Embryonic facial prominence (tissue), 1 donor: ENCODE measurements at regions not wholly inside any gene's neighbourhood (a gene's known extent, or its start where the extent isn't known, plus 50 kb on each side); places are given as distances from the start of the nearest gene placed in this dataset.
"Not testable (repeated sequence)": the region's sequence is repeated elsewhere in the genome, so short reads cannot be mapped to it uniquely, and the experiment has no call there.

Experiments used
- DNase-seq: peaks from one replicate; pipeline ENCODE4 v3.0.0-alpha.2; 2016; ENCODE audit errors: extremely low spot score

DNA sequence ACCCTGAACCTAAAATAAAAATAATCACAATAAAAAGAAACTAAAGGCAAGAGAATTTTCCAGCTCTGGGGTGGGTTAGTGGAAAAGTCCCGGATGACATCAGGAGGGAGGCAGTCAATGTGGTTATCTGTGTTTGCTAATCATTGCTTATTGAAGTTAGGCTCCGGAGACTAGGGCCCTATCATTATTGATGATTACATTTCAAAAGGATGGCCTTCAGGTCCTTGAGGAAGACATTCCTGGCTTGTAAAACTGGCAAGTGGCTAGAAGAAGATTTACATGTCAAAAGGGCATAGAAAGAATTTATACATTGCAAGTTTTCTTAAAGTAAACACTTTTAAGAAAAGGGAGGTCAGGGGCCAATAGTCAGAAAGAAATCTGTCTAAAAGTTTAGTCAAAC is 123.4 kb downstream of the POSTN start:
- DNase-seq: no peak

DNA sequence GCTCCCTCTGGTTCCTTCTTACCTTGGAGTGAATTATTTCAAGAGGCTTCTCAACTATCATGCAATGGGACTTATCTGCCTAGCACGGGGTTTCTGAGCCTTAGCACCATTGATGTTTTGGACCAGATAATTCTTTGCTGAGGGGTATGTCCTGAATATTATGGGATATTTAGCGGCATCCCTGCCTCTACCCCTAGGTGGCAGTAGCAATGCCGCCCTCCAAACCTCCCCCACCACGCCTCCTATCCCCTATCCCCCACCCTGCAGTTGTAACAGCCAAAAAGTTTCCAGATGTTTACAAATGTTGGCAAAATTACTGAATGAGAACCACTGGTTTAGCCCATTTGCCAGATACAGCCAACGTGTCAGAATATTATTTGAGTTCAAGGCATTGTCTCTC is 125.5 kb downstream of the POSTN start:
- no peak for DNase-seq

DNA sequence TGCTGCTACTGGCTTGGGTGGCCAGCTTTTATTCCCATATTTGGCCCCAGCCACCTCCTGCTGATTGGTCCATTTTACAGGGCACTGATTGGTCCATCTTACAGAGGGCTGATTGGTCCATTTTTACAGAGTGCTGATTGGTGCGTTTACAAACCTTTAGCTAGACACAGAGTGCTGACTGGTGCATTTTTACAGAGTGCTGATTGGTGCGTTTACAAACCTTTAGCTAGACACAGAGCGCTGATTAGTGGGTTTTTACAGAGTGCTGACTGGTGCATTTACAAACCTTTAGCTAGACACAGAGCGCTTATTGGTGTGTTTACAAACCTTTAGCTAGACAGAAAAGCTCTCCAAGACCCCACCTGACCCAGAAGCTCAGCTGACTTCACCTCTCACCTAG is 126.3 kb downstream of the POSTN start:
- DNase-seq: not testable (repeated sequence)

DNA sequence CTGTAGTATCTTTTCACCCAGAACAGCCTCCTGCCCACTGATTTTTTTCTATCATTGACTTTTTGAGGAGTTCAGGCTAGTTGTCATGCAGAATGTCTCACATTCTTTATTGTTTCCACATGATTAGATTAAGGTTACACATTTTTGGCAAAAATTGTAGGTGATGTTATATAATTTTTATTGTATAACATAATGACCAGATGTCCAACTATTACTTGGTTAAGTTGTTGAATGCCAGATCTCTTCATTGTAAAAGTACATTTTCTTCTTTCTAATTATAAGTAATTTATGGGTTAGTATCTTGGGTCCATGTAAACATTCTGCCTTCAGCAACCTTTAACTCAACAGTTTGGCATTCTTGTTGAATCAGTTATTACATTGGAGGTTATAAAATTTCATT is 138.4 kb downstream of the POSTN start:
- no peak for DNase-seq

DNA sequence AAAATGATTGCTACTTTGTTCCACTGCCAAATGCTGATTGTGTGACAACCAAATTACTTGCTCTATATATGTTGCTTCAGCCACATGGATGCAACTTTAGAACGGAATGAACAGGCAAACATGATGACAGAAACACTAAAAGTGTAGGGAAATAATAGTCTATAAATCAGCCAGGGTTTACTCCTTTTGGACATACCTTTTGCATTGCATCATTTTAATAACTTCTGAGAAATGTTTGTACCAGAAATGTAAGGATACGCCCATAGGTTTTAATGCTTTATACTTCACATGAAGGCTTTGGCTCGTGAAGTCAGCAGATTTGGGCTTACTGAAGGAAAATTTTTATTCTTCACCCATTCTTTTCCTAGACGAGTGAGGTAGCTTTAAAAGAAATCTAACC is 141.0 kb downstream of the POSTN start:
- DNase-seq: no peak

DNA sequence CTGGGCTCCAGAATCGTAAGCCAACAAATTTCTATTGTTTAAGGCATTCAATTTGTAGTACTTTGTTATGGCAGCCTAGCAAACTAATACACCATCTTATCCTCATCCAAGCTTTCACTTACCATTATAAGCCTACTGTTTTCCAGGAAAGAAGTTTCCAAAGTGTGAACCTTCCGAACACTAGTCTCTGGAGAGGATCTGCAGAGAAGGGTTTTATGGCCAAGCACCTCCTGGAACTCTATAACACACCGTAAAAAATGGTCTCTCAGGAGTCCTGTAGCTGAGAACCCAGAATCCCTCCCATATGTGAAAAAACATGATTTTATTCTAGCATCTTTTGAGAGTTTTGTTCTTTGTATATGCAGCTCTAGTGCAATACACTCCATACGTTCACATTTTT is 142.1 kb downstream of the POSTN start:
- DNase-seq: no peak

DNA sequence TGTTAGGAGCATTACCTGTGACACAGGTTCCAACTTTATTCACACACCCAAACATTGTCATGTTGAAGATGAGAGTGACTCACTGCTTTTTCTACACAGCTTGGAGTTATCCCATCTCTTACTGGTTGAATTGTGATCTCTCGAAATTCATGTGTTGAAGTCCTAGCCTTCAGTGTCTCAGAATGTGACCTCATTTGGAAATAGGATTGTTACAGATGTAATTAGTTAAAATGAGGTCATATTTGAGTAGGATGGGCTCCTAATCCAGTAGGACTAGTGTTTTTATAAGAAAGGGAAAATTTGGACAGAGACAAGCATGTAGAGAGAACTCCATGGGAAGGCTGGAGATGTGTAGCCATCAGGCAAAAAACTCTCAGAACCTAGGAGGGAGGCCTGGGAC is 142.5 kb downstream of the POSTN start:
- DNase-seq: no peak

DNA sequence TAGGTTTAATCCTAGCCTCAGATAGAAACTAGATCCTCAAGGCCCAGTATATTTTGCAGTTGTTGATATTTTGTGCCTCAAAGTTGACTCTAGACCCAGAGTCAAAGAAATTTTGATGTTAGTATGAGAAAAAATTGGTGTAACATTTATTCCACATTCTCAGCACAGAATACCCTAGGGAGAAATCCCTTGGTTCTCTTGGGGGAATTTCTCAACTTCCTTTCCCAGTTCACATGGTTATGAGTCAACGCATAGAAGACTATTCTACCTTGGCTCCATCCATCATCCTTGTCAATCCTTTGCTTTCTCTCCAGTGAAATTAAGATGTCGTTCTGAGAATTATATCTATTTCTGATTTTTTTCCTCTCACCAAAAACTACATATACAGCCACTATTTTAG is 145.3 kb downstream of the POSTN start:
- DNase-seq: no peak

DNA sequence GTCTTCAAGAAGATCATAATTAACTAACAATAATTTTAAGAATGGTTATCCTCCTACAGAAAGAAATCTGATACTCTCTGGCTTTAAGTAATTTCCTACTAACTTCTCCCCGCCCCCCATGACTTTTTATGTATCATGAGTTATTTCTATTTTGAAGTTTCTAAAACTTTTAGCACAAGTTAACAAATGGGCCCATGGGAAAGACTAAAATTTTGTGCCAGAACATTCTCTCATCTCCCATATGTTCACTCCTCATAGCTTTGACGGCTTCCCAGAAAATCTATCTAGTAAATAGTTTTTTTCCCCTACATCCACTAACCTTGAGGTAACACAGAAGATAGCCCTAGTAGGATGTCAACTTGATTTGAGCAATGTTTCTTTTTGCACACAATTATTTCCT is 148.3 kb downstream of the POSTN start:
- no peak for DNase-seq

DNA sequence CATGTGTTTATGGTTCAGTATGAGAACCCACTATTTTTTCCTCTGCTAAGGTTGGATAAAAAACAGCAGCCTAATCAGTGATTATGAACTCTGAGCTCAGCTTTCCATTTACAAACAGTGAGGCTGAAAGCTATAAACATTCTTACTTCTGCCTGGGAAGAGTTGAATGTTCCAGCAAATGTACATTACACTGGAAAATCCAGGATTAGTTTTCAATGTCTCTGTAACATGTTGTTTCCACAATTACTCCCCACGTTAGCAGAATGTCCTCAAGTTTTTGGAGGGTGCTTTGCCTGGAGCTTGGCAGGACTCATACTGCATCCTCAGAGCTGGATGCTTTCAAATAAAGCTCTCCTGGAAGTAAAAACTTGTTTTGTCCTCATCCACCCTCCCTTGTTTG is 150.4 kb downstream of the POSTN start:
- DNase-seq: peak; percentile 37

DNA sequence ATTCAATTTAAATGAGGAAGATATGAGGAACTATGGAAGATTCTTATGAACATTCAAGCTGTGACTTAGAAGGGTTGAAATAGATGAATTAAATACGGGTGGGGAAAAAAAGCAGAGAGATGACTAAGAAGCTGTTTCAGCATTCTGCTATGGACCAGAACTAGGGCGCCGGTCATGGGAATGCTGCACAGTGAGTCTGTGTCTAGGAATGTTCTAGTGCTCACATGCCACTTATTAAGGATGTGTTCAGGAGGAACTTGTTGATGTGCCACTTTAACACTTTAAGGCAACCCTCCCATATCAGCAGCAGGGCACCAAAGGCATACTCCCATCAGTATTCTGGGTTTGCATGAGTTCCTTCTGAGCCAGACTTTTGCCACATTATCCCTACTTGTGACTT is 152.1 kb downstream of the POSTN start:
- DNase-seq: no peak

DNA sequence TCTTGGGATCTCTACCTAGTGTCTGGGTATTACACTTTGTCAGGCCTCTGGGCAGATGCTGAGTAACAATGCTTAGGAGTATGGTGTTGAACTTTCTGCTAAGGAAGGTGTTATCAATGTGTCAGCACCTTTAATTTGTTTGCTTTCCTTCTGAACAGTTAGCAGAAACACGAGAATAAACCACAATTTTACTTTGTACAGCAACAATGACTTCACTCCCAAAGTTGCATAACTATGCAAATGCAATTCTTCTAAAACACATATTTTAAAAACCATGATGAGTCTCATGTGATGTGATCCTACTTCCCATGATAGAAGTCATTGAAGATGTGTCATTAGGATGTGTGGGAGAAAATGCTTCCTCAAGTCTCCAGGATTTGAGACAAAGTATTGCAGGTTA is 155.0 kb downstream of the POSTN start:
- DNase-seq: no peak

DNA sequence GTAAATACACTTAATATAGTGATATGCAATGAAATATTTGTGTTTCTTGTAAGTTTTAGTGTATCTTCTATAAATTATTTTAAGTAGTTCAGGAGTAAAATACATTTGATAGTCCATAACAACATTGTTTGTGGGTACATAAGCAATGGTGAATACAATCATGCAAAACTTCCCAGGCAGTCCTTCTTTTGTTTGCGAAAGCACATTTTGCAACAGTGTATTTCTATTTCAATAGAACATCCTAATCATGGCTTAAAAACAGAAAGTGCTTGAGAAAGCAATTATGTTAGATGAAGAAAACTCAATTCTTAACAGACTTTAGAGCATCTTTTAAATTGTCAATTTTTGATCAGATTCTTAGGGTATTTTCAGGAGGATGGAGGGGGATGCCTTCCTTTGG is 155.6 kb downstream of the POSTN start:
- no peak for DNase-seq

DNA sequence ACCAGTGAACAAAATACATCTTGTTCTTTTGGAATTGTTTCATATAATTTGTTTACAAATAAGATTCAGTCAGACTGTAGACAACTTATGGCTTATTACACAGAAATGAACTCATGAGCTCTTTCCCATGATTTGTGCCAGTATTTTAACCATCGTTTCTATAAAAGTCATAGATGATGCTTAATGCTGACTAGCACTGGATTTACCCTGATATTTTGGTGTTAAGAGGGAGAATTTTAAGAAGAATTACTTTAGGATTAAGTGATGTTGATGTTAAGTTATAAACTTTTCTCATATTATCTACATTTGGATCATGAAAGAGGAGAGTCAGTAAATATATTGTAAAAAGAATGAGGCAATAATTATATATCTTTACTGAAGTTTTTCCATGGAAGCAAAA is 162.7 kb downstream of the POSTN start:
- DNase-seq: no peak

DNA sequence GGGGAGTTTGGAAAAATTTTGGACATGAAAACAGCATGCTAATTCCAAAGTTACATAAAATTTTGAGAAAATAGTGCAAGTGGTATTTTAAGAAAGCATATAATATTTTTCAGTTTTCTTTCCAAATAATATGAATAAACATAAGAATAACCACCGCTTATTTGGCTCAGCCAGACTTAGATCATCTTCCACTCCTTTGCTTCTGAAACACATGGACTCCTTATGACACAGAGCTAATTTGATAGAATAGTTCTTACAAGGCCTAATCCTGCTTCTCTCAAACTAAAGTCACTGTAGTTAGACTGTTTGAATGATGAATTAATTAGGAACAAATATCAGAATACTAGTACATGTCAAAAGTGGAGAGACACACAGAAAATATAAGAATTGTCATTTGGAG is 165.5 kb downstream of the POSTN start:
- no peak for DNase-seq

DNA sequence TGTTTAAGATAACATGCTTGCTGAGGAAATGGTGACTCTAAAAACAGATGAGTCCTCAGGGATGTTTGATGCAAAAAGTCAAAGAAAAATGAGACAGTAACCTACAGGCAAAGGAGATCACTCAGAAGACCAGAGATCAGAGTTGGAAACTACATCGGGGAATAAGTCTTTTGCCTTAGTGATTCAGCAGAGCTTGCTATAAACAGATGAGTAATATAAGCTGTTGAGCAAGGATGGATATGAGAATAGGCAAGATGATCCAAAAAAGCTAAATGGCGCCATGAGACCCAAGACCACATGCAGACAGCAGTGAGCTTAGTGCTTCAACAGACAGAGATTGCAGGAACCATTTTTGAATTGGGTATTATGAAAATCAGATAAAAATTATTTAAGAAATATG is 168.6 kb downstream of the POSTN start:
- DNase-seq: no peak

DNA sequence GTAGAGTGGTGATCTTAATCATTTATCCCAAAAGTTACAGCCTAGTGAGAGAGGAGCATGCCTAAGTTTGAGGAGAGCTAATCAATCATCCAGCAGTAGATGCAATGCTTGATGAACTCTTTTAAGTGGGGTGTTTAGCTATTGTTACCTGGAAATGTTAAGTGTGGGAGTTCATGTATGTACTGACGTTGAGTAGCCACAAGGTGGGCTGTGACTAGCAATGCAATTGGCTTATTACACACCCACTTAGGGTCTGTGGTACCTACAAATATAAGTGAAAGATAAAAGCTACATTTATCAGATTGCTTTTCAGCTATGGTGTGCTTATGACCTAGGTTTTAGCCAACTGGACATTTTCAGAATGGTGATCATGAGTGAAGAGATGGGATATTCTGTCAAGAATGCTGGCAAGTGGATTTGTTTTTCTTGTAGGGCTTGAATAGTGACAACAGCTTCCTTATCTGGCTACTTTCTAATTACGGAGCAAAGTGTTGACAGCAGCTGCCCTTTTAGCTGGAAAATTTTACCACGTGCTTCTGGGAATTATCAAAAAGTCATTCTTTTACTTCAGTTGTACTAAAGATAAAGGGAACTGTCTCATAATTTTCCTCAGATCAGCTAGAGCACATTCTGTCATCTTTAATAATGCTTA is 170.6 kb downstream of the POSTN start:
- no peak for DNase-seq

DNA sequence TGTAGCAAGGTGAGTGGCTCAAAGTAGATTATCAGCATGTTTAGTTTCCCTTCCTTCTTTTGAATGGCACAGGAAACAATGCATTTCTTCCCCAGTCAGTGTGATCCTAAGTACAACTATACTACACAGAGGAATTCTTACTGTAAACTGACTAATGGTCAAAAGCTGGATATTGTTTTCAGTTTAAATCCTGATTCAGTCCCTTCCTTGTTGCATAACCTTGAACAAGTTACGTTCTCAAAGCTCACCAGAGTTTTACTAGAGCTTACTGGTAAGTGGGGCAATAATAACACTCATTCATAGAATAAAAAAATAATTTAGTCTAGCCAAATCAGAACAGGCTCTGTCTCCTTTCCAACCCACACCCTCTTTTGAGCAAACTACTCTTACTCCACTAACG is 180.1 kb downstream of the POSTN start:
- DNase-seq: no peak

DNA sequence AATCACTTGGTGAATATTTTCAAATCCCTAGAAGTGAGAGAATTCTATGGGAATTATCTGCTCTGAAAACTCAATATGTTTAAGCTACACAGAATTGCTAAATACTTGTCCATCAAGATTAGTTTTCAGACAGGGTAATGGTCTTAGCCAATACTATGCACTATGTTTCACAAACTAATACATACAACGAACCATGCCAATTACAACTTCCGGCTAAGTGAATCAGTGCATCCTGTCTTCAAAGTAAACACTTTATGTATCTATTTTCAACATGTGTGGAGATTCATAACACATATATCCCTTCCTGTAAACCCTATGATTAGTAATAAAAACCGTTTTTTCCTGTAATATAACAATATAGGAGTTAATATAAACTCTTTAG is 181.5 kb downstream of the POSTN start:
- DNase-seq: no peak

DNA sequence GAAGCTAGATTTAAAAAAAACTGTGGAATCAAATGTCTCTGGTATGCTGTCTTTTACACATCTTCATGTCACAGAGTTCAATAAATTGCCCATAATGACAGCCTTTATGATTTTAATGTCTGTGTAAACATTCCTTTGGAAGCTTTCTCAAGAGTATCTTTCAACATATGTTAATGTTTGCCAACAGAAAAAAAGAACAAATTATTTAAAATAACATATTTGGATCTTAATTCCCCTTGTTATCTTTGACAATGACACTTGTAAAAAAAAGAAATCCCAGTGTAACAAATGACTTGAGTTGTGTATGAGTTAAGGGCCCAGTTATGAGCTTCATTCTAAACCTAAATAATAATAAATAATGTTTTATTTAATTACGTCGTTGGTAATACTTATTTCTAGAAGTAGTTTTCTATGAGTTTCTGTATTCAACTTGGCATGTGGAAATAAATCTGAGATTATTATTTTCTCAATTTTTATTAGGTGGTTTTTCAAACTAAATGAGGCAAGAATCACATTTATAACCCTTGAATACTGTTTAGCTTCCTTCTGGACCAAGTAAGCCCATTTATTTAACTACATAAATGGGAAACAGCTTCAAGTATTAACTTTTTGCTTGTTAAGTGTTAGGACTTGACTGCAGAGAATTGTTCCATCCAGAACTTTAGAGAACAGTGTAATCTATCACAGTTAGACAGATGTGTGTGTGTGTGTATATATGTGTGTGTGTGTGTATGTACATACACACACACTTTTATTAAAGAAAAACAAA is 182.1 kb downstream of the POSTN start:
- no peak for DNase-seq

DNA sequence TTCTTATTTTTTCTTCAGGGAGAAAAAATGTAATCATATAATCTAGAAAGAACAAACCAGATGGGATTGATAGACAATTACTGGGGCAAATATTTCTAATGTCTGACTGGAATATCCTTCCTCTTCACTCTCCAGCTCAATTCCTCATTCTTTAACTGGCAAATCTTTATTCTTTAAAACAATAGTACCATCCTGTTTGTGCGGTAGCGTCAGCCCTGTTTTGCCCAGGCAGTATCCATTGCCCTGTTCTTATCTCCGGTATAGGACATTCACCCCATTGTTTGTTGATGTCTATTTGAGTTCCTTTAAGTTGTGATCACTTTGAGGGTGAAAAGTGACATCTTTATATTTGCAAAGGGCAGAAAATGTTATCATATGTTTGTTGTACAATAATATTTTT is 185.4 kb downstream of the POSTN start:
- DNase-seq: no peak

DNA sequence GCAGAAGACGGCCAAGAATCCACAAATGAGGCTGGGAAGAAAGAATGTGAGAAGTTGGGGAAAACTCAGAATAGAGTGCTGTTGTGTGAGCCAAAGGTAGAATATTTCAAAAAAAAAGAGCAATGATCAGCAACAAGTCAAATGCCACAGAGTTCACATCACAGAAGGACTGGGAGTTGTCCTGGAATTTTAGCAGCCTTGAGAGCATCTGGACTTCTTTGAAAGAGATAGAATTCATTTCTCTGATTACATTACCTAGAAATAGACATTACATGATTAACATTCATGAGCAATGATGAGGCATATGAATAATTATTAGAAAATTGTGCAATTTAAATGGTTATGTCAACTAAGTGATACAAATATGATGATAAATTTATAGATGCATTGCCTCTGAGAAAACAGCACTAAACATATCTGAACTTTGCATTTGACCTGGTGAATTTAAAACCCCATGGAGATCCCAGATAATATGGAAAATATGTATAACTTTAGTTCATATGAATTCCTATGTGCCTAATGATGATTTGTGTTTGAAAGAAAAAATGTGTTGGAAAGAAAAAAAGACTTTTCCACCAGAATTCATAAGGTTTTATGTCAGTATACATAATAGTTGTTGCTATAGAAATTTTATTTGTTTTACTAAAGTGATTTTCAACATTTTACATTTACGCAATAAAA is 186.2 kb downstream of the POSTN start:
- DNase-seq: peak; percentile 6

DNA sequence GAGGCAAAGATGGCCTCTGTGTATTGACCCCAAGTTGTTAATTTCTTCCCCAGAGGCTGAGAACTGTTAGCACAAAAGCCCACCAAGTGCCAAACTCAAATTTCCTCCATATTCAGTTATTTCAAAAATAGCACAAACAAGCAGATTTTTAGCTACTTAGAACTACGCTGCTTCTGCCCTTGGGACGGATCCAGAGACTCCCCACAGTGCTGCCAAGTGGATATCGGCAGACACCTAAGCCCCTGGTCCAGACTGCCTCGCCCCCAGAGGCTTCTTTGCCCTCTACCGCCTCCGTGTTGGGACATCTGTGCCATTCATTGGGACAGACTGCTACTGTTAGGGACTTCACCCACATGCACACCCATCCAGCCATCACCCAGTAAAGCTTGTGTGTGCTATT is 188.3 kb downstream of the POSTN start:
- DNase-seq: no peak
